Mesendoderm (in vitro differentiated cells): ENCODE measurements at regions not wholly inside any gene's neighbourhood (a gene's known extent, or its start where the extent isn't known, plus 50 kb on each side); places are given as distances from the start of the nearest gene placed in this dataset.
"Not testable (repeated sequence)": the region's sequence is repeated elsewhere in the genome, so short reads cannot be mapped to it uniquely, and the experiment has no call there.

ENCODE experiments used
- DNase-seq: peaks from one replicate; pipeline ENCODE4 v3.0.0; 2013
- H2AK5ac ChIP-seq: 2 replicates; pipeline ENCODE4 v1.6.1; 2013; ENCODE audit warnings: low read length, inconsistent platforms
- H2BK120ac ChIP-seq: 2 replicates; pipeline ENCODE4 v1.6.1; 2013; ENCODE audit warnings: low read depth, mild to moderate bottlenecking, low read length, moderate library complexity, mixed read lengths
- H2BK15ac ChIP-seq: replicated peaks from 2 replicates; pipeline ENCODE4 v1.6.1; 2013; ENCODE audit warnings: low read depth, mild to moderate bottlenecking, moderate library complexity
- H2BK5ac ChIP-seq: 2 replicates; pipeline ENCODE4 v1.6.1; 2013; ENCODE audit warnings: low read length, inconsistent platforms
- H3K18ac ChIP-seq: 2 replicates; pipeline ENCODE4 v1.6.1; 2013; ENCODE audit warnings: mild to moderate bottlenecking, low read length, mixed read lengths
- H3K23ac ChIP-seq: one replicate; pipeline ENCODE4 v1.6.1; 2013; ENCODE audit warnings: low read length
- H3K27ac ChIP-seq: 2 replicates; pipeline ENCODE4 v1.5.1; 2013; ENCODE audit warnings: low read depth, mild to moderate bottlenecking, inconsistent platforms, low read length, moderate library complexity
- H3K27me3 ChIP-seq: 2 replicates; pipeline ENCODE4 v1.6.1; 2013; ENCODE audit warnings: low read length, control low read depth, mild to moderate bottlenecking, inconsistent platforms; ENCODE audit not compliant: insufficient read depth, poor library complexity
- H3K36me3 ChIP-seq: 2 replicates; pipeline ENCODE4 v1.6.1; 2013; ENCODE audit warnings: low read length, inconsistent platforms; ENCODE audit not compliant: control insufficient read depth, insufficient read depth
- H3K4ac ChIP-seq: one replicate; pipeline ENCODE4 v1.6.1; 2013; ENCODE audit warnings: low read depth, mild to moderate bottlenecking, low read length, moderate library complexity
- H3K4me1 ChIP-seq: 2 replicates; pipeline ENCODE4 v1.6.1; 2013; ENCODE audit warnings: low read depth, low read length, inconsistent platforms; ENCODE audit not compliant: control insufficient read depth
- H3K4me2 ChIP-seq: 2 replicates; pipeline ENCODE4 v1.6.1; 2013; ENCODE audit warnings: low read length
- H3K4me3 ChIP-seq: 2 replicates; pipeline ENCODE4 v1.5.1; 2013; ENCODE audit warnings: mild to moderate bottlenecking, low read length
- H3K56ac ChIP-seq: one replicate; pipeline ENCODE4 v1.6.1; 2013; ENCODE audit warnings: low read length
- H3K79me1 ChIP-seq: 2 replicates; pipeline ENCODE4 v1.6.1; 2013; ENCODE audit warnings: low read length, inconsistent platforms
- H3K79me2 ChIP-seq: 2 replicates; pipeline ENCODE4 v1.6.1; 2013; ENCODE audit warnings: mild to moderate bottlenecking, low read length; ENCODE audit not compliant: control insufficient read depth, insufficient read depth
- H3K9ac ChIP-seq: 2 replicates; pipeline ENCODE4 v1.6.1; 2013; ENCODE audit warnings: low read length, inconsistent platforms
- H4K5ac ChIP-seq: one replicate; pipeline ENCODE4 v1.6.1; 2013; ENCODE audit warnings: low read length
- H4K8ac ChIP-seq: one replicate; pipeline ENCODE4 v1.6.1; 2013; ENCODE audit warnings: low read depth, mild to moderate bottlenecking, control low read depth, low read length, moderate library complexity
- WGBS: extraction: QIAGEN DNeasy Blood & Tissue Kit; methylation state at CpG from one replicate; pipeline ENCODE4 v1.1.7; 2013; ENCODE audit warnings: low lambda C conversion rate, missing lambda C conversion rate; ENCODE audit not compliant: insufficient coverage; ENCODE audit errors: extremely low coverage; 5-methylcytosine and 5-hydroxymethylcytosine counted together

DNA sequence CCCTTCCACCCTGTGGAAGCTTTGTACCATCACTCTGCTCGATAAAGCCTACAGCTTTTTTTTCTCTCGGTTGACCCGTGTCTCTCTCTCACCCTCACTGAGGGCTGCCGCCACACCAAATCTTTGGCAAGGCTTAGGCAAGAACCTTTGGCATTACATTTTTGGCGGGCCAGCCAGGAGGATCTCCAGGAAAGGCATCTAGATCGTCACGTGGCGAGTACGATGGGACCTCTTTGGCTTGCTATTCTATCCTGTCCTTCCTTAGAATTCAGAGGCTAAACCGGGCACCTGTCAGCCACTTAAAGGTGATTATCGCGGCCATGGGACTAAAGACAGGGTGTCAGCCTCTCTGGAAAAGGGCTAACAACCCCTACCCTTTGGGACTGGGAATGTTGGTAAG is 96.2 kb downstream of the UGT2B28 start:
- no peak overlapping the region for H3K23ac ChIP-seq
- DNase-seq = no peak
- no peak overlapping the region for H2BK15ac ChIP-seq
- no peak overlapping the region for H3K4me3 ChIP-seq
- no peaks in the 10 kb centered on the region for H3K79me2 ChIP-seq
- H3K4ac ChIP-seq = peak overlapping the region; percentile 9
- H3K79me1 ChIP-seq = no peaks in the 10 kb centered on the region
- no peak overlapping the region for H2AK5ac ChIP-seq
- no peak overlapping the region for H4K8ac ChIP-seq
- no peak overlapping the region for H3K18ac ChIP-seq
- H3K4me2 ChIP-seq = no peak overlapping the region
- H3K9ac ChIP-seq = no peak overlapping the region
- H2BK5ac ChIP-seq = no peak overlapping the region
- H2BK120ac ChIP-seq = no peak overlapping the region
- no peaks in the 10 kb centered on the region for H3K4me1 ChIP-seq
- no peak overlapping the region for H3K56ac ChIP-seq
- WGBS = no CpG with 5 or more reads among the region's 12 CpGs
- no peaks in the 10 kb centered on the region for H3K27me3 ChIP-seq
- H3K27ac ChIP-seq = no peak overlapping the region
- H3K36me3 ChIP-seq = no peaks in the 10 kb centered on the region
- no peak overlapping the region for H4K5ac ChIP-seq

DNA sequence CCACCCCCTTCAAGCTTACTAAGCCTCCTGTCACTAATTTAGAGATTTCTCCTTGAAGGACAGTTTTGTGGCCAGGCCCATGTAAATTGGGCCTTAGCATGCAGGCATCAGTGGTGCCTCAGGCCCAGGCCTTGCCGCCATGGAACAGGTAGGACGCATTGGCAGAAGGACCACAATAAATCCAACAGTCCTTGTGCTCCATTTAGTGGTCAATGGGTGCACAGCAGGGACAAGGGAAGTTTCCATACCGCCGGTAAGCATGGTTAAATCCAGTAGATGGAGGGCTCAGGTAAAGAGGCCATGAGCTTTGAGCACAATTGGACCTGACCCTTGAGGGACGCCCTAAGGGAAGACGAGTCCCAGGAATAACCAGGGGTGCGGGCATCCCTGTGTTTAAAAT is 97.3 kb downstream of the UGT2B28 start:
- Histone ChIP-seq H2BK5ac (no peak overlapping the region), H2BK120ac (no peak overlapping the region), H3K79me2 (no peaks in the 10 kb centered on the region), H2BK15ac (no peak overlapping the region), H3K79me1 (no peaks in the 10 kb centered on the region), H3K4ac (no peak overlapping the region), H3K23ac (no peak overlapping the region), H4K8ac (no peak overlapping the region), H3K27me3 (no peaks in the 10 kb centered on the region), H2AK5ac (no peak overlapping the region), H3K9ac (no peak overlapping the region), H3K4me3 (no peak overlapping the region), H3K4me2 (no peak overlapping the region), H3K18ac (no peak overlapping the region), H3K27ac (no peak overlapping the region), H3K56ac (no peak overlapping the region), H3K4me1 (no peaks in the 10 kb centered on the region), H3K36me3 (no peaks in the 10 kb centered on the region), H4K5ac (no peak overlapping the region)
- DNase-seq = peak; percentile 6
- WGBS = no CpG with 5 or more reads among the region's 7 CpGs

DNA sequence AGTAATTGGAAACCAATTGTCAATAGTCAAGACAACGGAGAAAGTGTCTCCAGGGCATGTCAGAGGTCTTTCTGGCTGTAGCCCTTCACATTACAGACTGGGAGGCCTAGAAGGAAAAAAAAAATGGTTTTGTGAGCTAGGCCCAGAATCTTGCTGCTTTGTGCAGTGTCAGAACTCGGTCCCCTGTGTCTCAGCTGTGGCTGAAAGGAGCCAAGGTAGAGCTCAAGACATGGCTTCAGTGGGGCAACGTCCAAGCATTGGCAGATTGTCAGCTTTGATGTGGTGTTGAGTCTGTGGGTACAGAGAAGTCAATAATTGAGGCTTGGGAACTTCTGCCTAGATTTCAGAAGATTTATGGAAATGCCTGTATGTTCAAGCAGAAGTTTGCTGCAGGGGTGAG is 103.0 kb downstream of the UGT2B28 start:
- Histone ChIP-seq H2BK5ac (no peak overlapping the region), H3K9ac (no peak overlapping the region), H4K8ac (no peak overlapping the region), H3K56ac (no peak overlapping the region), H3K79me1 (no peaks in the 10 kb centered on the region), H2BK15ac (no peak overlapping the region), H3K4me2 (no peak overlapping the region), H3K27ac (no peak overlapping the region), H2BK120ac (no peak overlapping the region), H3K4ac (no peak overlapping the region), H3K36me3 (no peaks in the 10 kb centered on the region), H4K5ac (no peak overlapping the region), H3K4me1 (no peaks in the 10 kb centered on the region), H3K23ac (no peak overlapping the region), H3K18ac (no peak overlapping the region), H3K4me3 (no peak overlapping the region), H3K27me3 (no peaks in the 10 kb centered on the region), H3K79me2 (no peaks in the 10 kb centered on the region), H2AK5ac (no peak overlapping the region)
- WGBS = no CpG with 5 or more reads among the region's 3 CpGs
- no peak for DNase-seq

- H3K4me3 ChIP-seq, H4K8ac ChIP-seq, H3K27me3 ChIP-seq, H3K79me1 ChIP-seq, H3K27ac ChIP-seq, H2BK5ac ChIP-seq, H4K5ac ChIP-seq, DNase-seq, H2AK5ac ChIP-seq, H2BK120ac ChIP-seq, H2BK15ac ChIP-seq, H3K56ac ChIP-seq, H3K18ac ChIP-seq, H3K4ac ChIP-seq, H3K23ac ChIP-seq, H3K4me2 ChIP-seq, H3K79me2 ChIP-seq, H3K9ac ChIP-seq, H3K4me1 ChIP-seq, H3K36me3 ChIP-seq: not testable (repeated sequence)
- no CpG with 5 or more reads among the region's 4 CpGs for WGBS
These were observed 106.6 kb downstream of the UGT2B4 start for GRCh38 chr4:69389111-69389510.

GRCh38 chr4:69408451-69408850 is 87.3 kb downstream of the UGT2B4 start:
- no peak overlapping the region for H3K4me2 ChIP-seq
- H2BK5ac ChIP-seq = no peak overlapping the region
- H3K56ac ChIP-seq = no peak overlapping the region
- no peak overlapping the region for H3K4me3 ChIP-seq
- no peak overlapping the region for H3K9ac ChIP-seq
- no peak overlapping the region for H3K18ac ChIP-seq
- H4K8ac ChIP-seq = no peak overlapping the region
- WGBS = no CpG with 5 or more reads among the region's 2 CpGs
- H3K27me3 ChIP-seq = no peaks in the 10 kb centered on the region
- no peak overlapping the region for H4K5ac ChIP-seq
- H2BK15ac ChIP-seq = no peak overlapping the region
- no peak for DNase-seq
- H3K27ac ChIP-seq = no peak overlapping the region
- H3K79me2 ChIP-seq = no peaks in the 10 kb centered on the region
- no peak overlapping the region for H3K4ac ChIP-seq
- no peak overlapping the region for H3K23ac ChIP-seq
- no peaks in the 10 kb centered on the region for H3K79me1 ChIP-seq
- no peak overlapping the region for H2AK5ac ChIP-seq
- H3K36me3 ChIP-seq = no peaks in the 10 kb centered on the region
- no peak overlapping the region for H2BK120ac ChIP-seq
- H3K4me1 ChIP-seq = no peaks in the 10 kb centered on the region

- DNase-seq, H2BK120ac ChIP-seq, H3K4me2 ChIP-seq, H3K27me3 ChIP-seq, H3K27ac ChIP-seq, H3K36me3 ChIP-seq, H3K23ac ChIP-seq, H3K79me1 ChIP-seq, H2BK5ac ChIP-seq, H3K18ac ChIP-seq, H4K5ac ChIP-seq, H2BK15ac ChIP-seq, H3K9ac ChIP-seq, H4K8ac ChIP-seq, H3K56ac ChIP-seq, H3K4me1 ChIP-seq, H3K79me2 ChIP-seq, H3K4me3 ChIP-seq, H3K4ac ChIP-seq, H2AK5ac ChIP-seq: not testable (repeated sequence)
These were observed 83.7 kb downstream of the UGT2B4 start for GRCh38 chr4:69411981-69412380.
